Spleen (tissue), 11 donors: ENCODE measurements at regions not wholly inside any gene's neighbourhood (a gene's known extent, or its start where the extent isn't known, plus 50 kb on each side); places are given as distances from the start of the nearest gene placed in this dataset.
"Not testable (repeated sequence)": the region's sequence is repeated elsewhere in the genome, so short reads cannot be mapped to it uniquely, and the experiment has no call there.

ENCODE experiments used
- DNase-seq: peaks from one replicate; pipeline ENCODE4 v3.0.0-alpha.2; 2020
- H3K27ac ChIP-seq, 8 donors: fragments of 200-600 bp; sonication (generic) in 7 of 8; 1 replicate in 4 of 8; 2 replicates in 4 of 8; pipeline versions ENCODE4 v1.5.0 to v1.8.0; 2016 to 2021; ENCODE audit warnings: inconsistent platforms in 4 of 8, mild to moderate bottlenecking in 4 of 8, moderate library complexity in 1 of 8
- H3K27me3 ChIP-seq, 7 donors: fragments of 200-600 bp; sonication (generic) in 6 of 7; replicated peaks in 1 of 7; 1 replicate in 4 of 7; 2 replicates in 3 of 7; pipeline versions ENCODE4 v1.5.0 to v1.8.0; 2016 to 2021; ENCODE audit warnings: inconsistent platforms in 3 of 7, mild to moderate bottlenecking in 1 of 7
- H3K36me3 ChIP-seq, 6 donors: fragments of 200-600 bp; sonication (generic) in 5 of 6; 1 replicate in 4 of 6; 2 replicates in 2 of 6; pipeline versions ENCODE4 v1.5.0 to v1.8.0; 2016 to 2021; ENCODE audit warnings: inconsistent platforms in 2 of 6
- H3K4me1 ChIP-seq, 6 donors: fragments of 200-600 bp; sonication (generic) in 5 of 6; 1 replicate in 3 of 6; 2 replicates in 3 of 6; pipeline versions ENCODE4 v1.5.0 to v1.8.0; 2016 to 2021; ENCODE audit warnings: inconsistent platforms in 3 of 6
- H3K4me3 ChIP-seq, 8 donors: fragments of 200-600 bp; sonication (generic) in 7 of 8; 1 replicate in 4 of 8; 2 replicates in 4 of 8; pipeline versions ENCODE4 v1.5.0 to v1.8.0; 2016 to 2021; ENCODE audit warnings: inconsistent platforms in 4 of 8, mild to moderate bottlenecking in 4 of 8, moderate library complexity in 2 of 8
- H3K9me3 ChIP-seq, 8 donors: fragments of 200-600 bp; sonication (generic) in 7 of 8; 1 replicate in 4 of 8; 2 replicates in 4 of 8; pipeline versions ENCODE4 v1.5.0 to v1.8.0; 2016 to 2021; ENCODE audit warnings: inconsistent platforms in 4 of 8
- POLR2A ChIP-seq, 3 donors: fragments of 450-650 bp; IDR thresholded peaks; one replicate each; pipeline ENCODE4 v1.5.1; 2017; ENCODE audit warnings: antibody characterized with exemption in 3 of 3, mild to moderate bottlenecking in 1 of 3
- POLR2AphosphoS5 ChIP-seq, 3 donors: sonication (generic); formaldehyde crosslinking; IDR thresholded peaks; one replicate each; pipeline ENCODE4 v1.5.1; 2017; ENCODE audit warnings: antibody characterized with exemption in 3 of 3
- WGBS, 5 donors: extraction: QIAGEN DNeasy Blood & Tissue Kit in 3 of 5; methylation state at CpG; one replicate each; pipeline versions ENCODE4 v1.1.5 to v1.1.7; 2013 to 2018; 5-methylcytosine and 5-hydroxymethylcytosine counted together
- intact Hi-C: fragments of 100-400 bp; cut with DNase I; formaldehyde crosslinking; loops from one replicate; pipeline ENCODE4 v1.15.0; 2023; ENCODE audit warnings: low total_unique reads
- TF ChIP-seq, protein P1 (sequence below), 11 experiments: fragments of 200-600 bp in 7 of 11; fragments of 450-650 bp in 4 of 11; sonication (generic) in 4 of 11; IDR thresholded peaks in 8 of 11; conservative IDR thresholded peaks in 3 of 11; 1 replicate in 7 of 11; 2 replicates in 4 of 11; pipeline versions ENCODE4 v1.4.0 to v1.8.0; 2016 to 2021; ENCODE audit warnings: antibody characterized with exemption in 11 of 11, inconsistent platforms in 4 of 11, mild to moderate bottlenecking in 1 of 11
- donor health status: healthy with polysubstance abuse.
- donor health status: DM: no; HTN: no; CAD: no; lungs with moderate emphysema.
- donor health status: DM: no; HTN: no; CAD: no.
- donor health status: Bipolar disorder and iron deficiency.
- donor health status: healthy.
- donor health status: DM: no; HTN: no; CAD: no.
- donor health status: DM: yes; HTN: yes; CAD: no.

DNA sequence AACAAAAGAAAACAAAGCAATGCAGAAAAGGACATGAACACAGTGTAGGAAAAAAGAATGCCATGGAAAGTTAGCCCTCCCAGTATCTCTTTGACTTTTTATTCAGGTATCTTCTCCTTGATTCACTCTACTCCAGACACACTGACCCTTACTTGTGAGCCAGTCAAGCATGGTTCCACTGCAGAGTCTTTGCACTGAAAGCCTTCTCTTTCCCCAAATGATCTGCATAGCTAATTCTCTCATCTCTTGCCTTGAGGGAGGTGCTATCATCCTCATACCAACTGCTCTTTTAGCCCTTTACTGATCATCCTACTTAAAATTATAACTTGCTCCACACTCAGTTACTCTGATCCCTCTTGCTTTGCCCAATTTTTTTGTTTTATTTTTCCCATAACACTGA is 101.2 kb upstream of the SLC16A7 start:
- intact Hi-C loops: no loop called here
- no peaks in the 10 kb centered on the region for H3K4me1 ChIP-seq
- no peak overlapping the region for H3K4me3 ChIP-seq
- DNase-seq: no peak
- H3K27ac ChIP-seq: no peak overlapping the region
- H3K36me3 ChIP-seq: no peaks in the 10 kb centered on the region
- no peaks in the 10 kb centered on the region for H3K27me3 ChIP-seq
- TF ChIP-seq, protein P1, sequence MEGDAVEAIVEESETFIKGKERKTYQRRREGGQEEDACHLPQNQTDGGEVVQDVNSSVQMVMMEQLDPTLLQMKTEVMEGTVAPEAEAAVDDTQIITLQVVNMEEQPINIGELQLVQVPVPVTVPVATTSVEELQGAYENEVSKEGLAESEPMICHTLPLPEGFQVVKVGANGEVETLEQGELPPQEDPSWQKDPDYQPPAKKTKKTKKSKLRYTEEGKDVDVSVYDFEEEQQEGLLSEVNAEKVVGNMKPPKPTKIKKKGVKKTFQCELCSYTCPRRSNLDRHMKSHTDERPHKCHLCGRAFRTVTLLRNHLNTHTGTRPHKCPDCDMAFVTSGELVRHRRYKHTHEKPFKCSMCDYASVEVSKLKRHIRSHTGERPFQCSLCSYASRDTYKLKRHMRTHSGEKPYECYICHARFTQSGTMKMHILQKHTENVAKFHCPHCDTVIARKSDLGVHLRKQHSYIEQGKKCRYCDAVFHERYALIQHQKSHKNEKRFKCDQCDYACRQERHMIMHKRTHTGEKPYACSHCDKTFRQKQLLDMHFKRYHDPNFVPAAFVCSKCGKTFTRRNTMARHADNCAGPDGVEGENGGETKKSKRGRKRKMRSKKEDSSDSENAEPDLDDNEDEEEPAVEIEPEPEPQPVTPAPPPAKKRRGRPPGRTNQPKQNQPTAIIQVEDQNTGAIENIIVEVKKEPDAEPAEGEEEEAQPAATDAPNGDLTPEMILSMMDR (IDR thresholded peaks at IDR 0.05 in 8 of 11, conservative IDR thresholded peaks at IDR 0.05 in 3 of 11): no peak
- no peak for TF ChIP-seq POLR2AphosphoS5 (IDR thresholded peaks at IDR 0.05)
- no peak for TF ChIP-seq POLR2A (IDR thresholded peaks at IDR 0.05)
- H3K9me3 ChIP-seq: no peaks in the 10 kb centered on the region

DNA sequence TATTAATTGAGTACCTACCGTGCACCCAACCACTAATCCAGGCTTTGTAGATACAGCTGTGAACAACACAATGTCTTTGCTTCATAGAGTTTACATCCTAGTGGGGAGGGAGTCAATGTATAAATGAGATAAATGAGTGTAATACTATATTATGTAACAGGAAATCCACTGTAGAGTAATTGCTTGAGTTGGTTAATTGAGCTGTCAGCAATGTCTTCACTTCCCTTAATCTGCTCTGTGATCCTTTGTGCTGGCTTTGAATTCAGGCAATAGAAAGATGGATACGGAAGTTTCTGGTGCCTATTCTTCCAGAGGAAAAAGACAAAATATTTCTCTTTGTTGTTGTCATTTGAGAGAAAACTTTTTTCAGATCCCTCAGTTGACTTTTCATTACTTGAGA is 104.0 kb upstream of the SLC16A7 start:
- no peaks in the 10 kb centered on the region for H3K36me3 ChIP-seq
- no peak overlapping the region for H3K4me3 ChIP-seq
- no peaks in the 10 kb centered on the region for H3K9me3 ChIP-seq
- H3K27me3 ChIP-seq: no peaks in the 10 kb centered on the region
- H3K27ac ChIP-seq: no peak overlapping the region
- WGBS, 5 donors: 45 to 76% (median 68%) methylated on average over 2 of the region's 2 CpGs
- no peaks in the 10 kb centered on the region for H3K4me1 ChIP-seq
- DNase-seq: no peak
- no peak for TF ChIP-seq POLR2AphosphoS5 (IDR thresholded peaks at IDR 0.05)
- TF ChIP-seq POLR2A (IDR thresholded peaks at IDR 0.05): no peak
- TF ChIP-seq, protein P1 (IDR thresholded peaks at IDR 0.05 in 8 of 11, conservative IDR thresholded peaks at IDR 0.05 in 3 of 11): no peak
- intact Hi-C loops: no loop called here

DNA sequence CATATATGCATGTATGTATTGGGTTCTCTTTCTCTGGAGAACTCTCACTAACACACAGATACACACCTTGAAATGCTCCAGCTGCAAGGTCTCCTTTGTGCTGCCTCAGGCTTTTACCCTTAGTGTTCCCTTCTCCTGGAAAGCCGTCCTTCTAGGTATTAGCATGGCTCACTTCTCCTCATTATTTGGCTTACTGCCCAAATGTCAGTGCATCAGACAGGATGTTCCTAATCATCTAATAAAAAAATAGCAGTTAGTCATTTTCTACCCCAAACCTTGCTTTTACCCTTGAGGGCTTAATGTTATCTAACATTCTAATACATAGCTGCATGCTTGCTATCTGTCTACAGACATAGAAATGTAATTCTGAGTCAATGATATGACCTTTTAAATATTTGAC is 109.0 kb upstream of the SLC16A7 start:
- Histone ChIP-seq H3K4me3 (no peak overlapping the region), H3K9me3 (peaks cover 0 to 3% (median 0%) of the 10 kb centered on the region in 8 donors), H3K27me3 (no peaks in the 10 kb centered on the region), H3K27ac (no peak overlapping the region), H3K36me3 (no peaks in the 10 kb centered on the region), H3K4me1 (peaks cover 0 to 12% (median 0%) of the 10 kb centered on the region in 6 donors)
- 0 to 52% (median 0%) methylated on average over 1 of the region's 1 CpG for WGBS, 5 donors
- TF ChIP-seq POLR2A (IDR thresholded peaks at IDR 0.05): no peak
- no peak for TF ChIP-seq POLR2AphosphoS5 (IDR thresholded peaks at IDR 0.05)
- TF ChIP-seq, protein P1 (IDR thresholded peaks at IDR 0.05 in 8 of 11, conservative IDR thresholded peaks at IDR 0.05 in 3 of 11): no peak
- intact Hi-C loops: no loop called here
- DNase-seq: no peak

DNA sequence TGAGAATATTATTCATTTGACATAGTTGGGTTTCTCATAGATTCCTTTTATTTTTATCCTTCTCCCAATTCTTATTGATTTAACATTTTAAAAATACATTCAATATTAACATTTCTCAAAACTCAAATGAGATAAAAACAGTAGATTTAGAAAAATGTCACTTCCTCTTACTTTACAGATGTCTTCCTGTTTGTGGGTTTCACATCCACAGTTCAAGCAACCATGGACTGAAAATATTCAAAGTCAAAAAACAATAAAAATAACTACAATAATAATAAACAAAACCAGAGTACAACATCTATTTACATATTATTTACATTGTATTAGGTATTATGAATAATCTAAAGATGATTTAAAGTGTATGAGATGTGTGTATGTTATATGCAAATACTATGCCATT is 111.3 kb upstream of the SLC16A7 start:
- TF ChIP-seq, protein P1 (IDR thresholded peaks at IDR 0.05 in 8 of 11, conservative IDR thresholded peaks at IDR 0.05 in 3 of 11): no peak
- TF ChIP-seq POLR2A (IDR thresholded peaks at IDR 0.05) (no peak), POLR2AphosphoS5 (IDR thresholded peaks at IDR 0.05) (no peak)
- intact Hi-C loops: no loop called here
- Histone ChIP-seq H3K4me1 (peaks cover 0 to 12% (median 0%) of the 10 kb centered on the region in 6 donors), H3K9me3 (peaks cover 0 to 3% (median 0%) of the 10 kb centered on the region in 8 donors), H3K27me3 (no peaks in the 10 kb centered on the region), H3K36me3 (no peaks in the 10 kb centered on the region), H3K4me3 (no peak overlapping the region), H3K27ac (no peak overlapping the region)
- DNase-seq: no peak

DNA sequence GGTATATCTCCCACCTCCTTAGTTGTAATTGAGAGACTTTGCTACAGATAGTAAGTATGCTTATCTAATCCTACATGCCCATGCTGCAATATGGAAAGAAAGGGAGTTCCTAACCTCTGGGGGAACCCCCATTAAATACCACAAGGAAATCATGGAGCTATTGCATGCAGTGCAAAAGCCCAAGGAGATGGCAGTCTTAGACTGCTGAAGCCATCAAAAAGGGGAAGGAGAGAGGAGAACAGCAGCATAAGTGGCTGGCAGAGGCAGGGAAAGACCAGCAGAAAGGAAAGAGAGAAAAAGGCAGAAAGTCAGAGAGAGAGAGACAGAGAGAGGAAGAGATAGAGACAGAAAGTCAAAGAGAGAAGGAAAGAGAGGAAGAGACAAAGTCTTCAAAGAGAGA is 121.6 kb upstream of the SLC16A7 start:
- H3K4me1 ChIP-seq, H3K27ac ChIP-seq, intact Hi-C loops, DNase-seq, H3K4me3 ChIP-seq, H3K27me3 ChIP-seq, H3K36me3 ChIP-seq: not testable (repeated sequence)
- peaks cover 0 to 25% (median 9%) of the 10 kb centered on the region in 8 donors for H3K9me3 ChIP-seq
